ENCODE measurements at regions not wholly inside any gene's neighbourhood (a gene's known extent, or its start where the extent isn't known, plus 50 kb on each side); places are given as distances from the start of the nearest gene placed in this dataset.
"Not testable (repeated sequence)": the region's sequence is repeated elsewhere in the genome, so short reads cannot be mapped to it uniquely, and the experiment has no call there.

- no peak for ATAC-seq
- no peak for DNase-seq (ENCODE audit: low spot score)
Observed at GRCh38 chr5:100249884-100250269, 285.3 kb upstream of the FAM174A start.

- DNase-seq (ENCODE audit: low spot score), result no peak
Observed at GRCh38 chr5:100249211-100249883, 285.8 kb upstream of the FAM174A start.

DNA sequence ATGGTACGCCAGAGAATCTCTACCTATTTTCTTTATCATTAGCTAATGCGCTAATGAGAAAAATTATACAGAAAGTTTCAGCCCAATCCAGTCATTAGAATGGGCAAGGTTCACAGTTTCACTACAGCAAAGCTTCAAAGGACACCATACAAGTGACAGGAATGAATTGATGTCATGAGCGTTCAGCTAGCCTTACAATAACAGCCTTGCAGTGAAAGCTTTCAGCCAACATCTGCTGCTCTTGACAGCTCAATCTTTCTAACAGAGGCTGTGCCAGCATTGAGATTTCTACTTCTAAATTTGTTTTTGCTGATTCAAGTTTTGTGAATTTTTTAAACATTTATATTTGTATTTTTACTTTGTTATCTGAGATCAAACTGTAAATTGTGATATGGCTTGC, 302.4 kb upstream of the FAM174A start:
- ATAC-seq (no peak), DNase-seq (ENCODE audit: low spot score) (no peak)

More at GRCh38 chr5:100249211-100249883, 285.8 kb upstream of the FAM174A start:
- no peak for ATAC-seq

DNA sequence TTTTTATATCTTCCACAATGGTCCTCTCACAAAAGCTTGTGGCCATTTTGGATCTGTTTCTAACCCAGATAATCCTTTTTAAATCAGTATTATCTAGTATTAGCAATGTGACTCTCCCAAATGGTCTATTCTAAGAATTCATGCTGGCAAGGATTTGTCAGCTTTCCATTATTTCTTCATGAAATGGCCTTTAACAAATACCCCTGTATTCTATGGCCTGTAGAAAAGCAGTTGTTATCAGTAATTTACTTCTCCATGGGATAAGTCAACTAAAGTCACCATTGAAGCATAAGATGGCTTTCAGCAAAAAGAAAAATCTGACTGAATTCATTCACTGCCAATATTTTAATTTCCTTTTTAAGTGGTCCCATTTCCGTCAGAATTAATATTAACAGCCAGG, 346.4 kb upstream of the FAM174A start:
- DNase-seq (ENCODE audit: low spot score) (no peak), ATAC-seq (no peak)

DNA sequence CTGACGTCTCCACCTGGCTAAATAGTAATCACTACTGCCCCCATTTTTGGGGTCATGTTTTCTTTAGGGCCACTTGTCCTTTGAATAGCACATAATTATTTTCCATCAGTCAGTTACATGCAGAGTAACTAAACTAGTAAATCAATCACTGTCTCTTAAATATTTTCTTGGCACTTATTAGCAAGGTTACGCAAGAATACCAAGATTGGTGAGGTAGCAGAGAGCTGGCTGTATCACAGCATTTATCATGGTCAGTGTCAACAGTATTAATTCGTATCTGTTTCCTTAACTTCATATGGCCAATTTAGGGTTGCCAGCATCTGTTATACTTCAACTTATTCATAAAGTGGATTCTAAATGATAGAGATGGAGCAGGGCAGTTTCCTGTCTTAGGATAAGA, 346.8 kb upstream of the FAM174A start:
- ATAC-seq, result no peak
- no peak for DNase-seq (ENCODE audit: low spot score)

DNA sequence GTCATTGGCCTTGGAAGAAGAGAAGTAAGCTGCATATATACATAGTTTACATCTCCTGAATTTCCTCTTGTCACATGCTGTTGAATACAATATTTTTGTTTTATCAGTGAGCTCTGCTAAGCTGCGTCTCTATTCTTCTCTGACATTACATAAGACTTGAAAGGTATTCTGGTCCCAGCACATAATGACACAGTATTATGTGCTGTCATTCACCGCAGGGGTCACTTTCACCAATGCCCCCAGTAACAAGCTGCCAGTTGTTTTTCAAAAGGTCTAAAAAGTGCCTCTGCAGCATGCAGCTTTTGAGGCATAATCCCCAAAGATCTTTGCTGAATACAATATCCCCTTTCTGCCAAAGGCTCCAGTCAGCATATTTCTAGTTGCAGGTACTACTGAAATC, 349.0 kb upstream of the FAM174A start:
- ATAC-seq, result no peak
- DNase-seq (ENCODE audit: low spot score), result no peak

GRCh38 chr5:100182402-100182801, 352.8 kb upstream of the FAM174A start:
- ATAC-seq (no peak), DNase-seq (ENCODE audit: low spot score) (no peak)

GRCh38 chr5:100175346-100175745, 359.8 kb upstream of the FAM174A start:
- ATAC-seq (no peak), DNase-seq (ENCODE audit: low spot score) (no peak)

DNA sequence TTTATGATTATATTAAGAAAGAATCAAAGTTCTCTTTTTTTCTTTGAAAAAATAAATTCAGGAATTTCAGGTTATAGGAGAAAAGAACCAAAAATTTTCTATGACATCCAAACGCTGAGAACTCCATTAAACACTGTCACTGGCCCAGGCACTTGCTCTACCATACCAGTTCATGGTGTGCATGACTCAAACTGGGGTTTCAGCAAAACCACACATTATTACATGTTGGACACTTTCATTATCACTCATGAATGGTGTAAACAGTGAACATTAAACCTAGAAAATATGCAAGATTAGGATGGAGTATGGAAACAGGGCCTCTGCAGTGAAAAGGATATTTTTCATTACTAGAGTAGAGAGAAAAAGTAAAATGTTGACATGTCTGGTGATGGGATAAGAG, 369.9 kb upstream of the FAM174A start:
- ATAC-seq (no peak), DNase-seq (ENCODE audit: low spot score) (no peak)

- no peak for DNase-seq (ENCODE audit: low spot score)
- no peak for ATAC-seq
Observed at GRCh38 chr5:100161868-100162267, 373.3 kb upstream of the FAM174A start.

- DNase-seq (ENCODE audit: low spot score) (no peak), ATAC-seq (no peak)
Observed at GRCh38 chr5:100157066-100157465, 378.1 kb upstream of the FAM174A start.

DNA sequence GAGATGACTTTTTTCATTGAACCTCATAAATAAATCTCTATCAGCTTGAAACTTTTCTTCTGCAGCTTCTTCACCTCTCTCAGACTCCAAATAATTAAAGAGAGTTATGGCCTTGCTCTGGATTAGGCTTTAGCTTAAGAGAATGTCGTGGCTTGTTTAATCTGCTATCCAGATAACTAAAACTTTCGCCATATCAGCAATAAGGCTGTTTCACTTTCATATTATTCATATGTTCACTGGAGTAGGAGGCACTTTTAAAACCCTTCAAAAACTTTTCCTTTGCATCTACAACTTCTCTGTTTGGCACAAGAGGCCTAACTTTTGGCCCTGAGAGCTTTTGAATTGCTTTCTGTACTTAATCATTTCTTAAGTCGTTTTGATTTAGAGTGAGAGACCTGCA, 386.9 kb upstream of the FAM174A start:
- DNase-seq (ENCODE audit: low spot score) (no peak), ATAC-seq (no peak)

DNA sequence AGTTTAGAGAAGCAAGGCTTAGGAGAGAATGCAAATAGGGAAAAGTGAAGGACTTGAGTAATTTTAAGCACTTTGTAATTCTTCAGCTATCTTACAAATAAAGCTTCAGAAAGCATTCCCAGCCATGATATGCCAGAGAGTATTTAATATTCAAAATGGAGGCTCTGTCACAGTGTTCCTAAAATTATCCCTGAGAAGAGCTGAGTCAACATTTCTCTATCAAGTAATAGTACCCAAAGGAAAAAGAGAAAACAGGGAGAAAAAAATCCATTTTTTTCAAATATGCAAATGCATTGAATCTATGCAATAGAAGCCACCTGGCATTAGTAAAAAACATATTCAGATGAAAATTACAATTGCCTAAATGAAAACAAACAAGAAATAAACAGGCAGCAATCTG, 392.6 kb upstream of the FAM174A start:
- ATAC-seq, result no peak

DNA sequence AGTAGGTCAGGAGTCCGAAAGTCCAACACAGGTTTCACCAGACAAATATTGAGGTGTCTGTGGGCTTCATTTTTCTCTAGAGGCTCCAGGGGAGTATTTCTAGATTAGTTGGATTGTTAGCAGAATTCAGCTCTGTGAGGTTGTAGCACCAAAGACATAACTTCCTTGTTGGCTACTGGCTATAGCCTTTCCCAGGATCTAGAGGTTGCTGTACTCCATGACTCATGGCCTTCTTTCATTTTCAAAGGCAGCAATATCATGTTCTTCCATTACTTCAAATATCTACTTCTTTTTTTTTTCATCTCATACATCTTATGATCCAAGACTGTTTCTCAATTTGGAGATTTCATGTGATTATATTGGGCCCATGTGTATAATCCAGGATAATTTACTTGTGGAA, 404.0 kb upstream of the FAM174A start:
- DNase-seq (ENCODE audit: low spot score) (no peak), ATAC-seq (no peak)

More for the DNA sequence above, 392.6 kb upstream of the FAM174A start:
- no peak for DNase-seq (ENCODE audit: low spot score)

GRCh38 chr5:100130307-100130706, 404.9 kb upstream of the FAM174A start:
- ATAC-seq (no peak), DNase-seq (ENCODE audit: low spot score) (no peak)

DNA sequence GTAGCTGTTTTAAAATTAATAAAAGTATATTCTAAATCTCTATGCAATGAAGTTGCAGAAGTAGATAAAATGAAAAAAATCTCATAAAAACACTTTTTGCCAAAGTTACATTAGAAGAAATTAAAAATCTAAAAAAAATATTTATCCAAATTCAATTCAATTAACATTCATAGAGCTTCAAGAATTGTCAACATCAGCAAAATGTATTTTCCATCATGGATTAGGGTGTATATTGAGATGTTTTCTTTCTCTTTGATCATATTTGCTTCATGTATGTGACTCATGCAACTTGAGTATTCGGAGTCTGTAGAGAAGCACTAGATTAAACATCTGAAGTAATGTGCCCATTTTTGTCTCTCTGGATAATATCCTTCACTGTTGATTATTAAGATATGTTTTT, 415.3 kb upstream of the FAM174A start:
- ATAC-seq (no peak), DNase-seq (ENCODE audit: low spot score) (no peak)

DNA sequence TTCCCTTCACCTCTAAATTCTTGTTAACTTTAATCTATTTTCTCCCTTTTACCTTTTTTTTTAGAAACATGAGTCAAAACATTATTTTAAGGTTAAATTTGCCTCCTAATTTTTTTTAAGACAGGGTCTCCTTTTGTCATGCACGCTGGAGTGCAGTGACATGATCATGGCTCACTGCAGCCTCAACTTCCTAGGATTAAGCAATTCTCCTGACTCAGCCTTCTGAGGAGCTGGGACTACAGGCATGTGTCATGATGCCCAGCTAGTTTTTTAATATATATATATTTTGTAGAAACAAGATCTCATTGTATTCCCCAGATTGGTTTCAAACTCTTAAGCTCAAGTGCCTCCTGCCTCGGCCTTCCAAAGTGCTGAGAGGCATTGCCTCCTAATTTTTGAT, 424.7 kb upstream of the FAM174A start:
- ATAC-seq (no peak), DNase-seq (ENCODE audit: low spot score) (no peak)

GRCh38 chr5:100108883-100109282, 426.3 kb upstream of the FAM174A start:
- DNase-seq (ENCODE audit: low spot score), result no peak
- no peak for ATAC-seq

DNA sequence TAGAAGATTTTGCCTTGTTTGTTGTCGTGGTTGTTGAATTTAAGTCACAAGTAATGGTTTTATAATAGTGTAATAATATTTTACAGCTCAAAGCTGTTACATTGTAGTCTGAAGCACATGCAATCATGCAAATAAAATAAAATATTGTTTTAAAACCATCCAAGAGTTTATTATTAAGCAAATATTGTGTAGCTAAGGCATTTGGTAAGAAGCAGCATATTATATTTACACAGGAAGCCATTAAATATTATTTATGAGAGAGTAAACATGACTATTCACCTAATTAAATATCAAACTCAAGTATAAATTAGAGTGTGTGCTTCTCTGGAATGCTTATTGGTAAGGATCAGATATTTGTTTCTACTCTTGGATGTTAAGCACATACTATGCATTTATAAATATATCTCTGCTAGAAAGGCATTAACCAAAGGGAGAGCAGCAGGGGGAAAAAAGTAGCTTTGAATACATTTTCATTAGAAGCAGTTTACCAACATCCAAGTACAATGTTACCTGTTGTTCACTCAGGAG, 431.5 kb upstream of the FAM174A start:
- not testable (repeated sequence) for DNase-seq (ENCODE audit: low spot score); ATAC-seq

DNA sequence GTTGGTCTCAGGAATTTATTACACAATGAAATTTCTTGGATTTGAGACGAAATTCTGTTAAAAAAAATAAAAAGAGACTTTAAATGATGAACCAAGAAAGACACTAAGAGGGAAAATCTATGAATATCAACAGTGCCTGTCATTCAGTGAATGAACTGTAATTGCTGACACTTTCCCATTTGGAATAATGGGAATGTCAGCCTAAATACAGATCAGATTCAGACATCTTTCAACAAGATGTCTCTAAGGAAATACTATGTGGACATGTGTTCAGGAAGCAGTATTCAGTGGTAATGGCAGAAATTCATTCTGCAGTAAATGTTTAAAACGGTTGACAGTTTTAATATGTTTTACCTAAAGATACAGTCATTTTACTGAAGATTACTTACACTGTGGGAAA, 433.7 kb upstream of the FAM174A start:
- ATAC-seq; DNase-seq (ENCODE audit: low spot score): not testable (repeated sequence)

- ATAC-seq; DNase-seq (ENCODE audit: low spot score): not testable (repeated sequence)
Observed at GRCh38 chr5:100096328-100096727, 438.8 kb upstream of the FAM174A start.

DNA sequence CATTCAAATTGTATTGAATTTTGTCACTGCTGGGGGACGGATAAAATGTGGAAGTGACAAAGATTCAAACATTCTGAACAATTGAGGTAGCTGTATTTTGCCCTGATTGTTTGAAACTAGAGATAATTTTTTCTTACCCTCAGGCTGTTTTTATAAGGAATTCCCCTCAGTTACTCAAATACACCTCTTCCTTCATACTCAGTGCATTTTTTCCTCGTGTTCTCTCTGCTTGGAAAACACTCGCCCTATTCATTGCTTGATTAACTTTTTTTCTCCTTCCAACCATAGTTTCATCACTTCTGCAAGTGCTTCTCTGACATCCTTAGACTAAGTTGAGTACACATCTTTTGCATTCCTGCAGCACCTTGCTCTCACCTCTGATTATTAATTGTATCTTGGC, 454.5 kb upstream of the FAM174A start:
- DNase-seq (ENCODE audit: low spot score); ATAC-seq: not testable (repeated sequence)

DNA sequence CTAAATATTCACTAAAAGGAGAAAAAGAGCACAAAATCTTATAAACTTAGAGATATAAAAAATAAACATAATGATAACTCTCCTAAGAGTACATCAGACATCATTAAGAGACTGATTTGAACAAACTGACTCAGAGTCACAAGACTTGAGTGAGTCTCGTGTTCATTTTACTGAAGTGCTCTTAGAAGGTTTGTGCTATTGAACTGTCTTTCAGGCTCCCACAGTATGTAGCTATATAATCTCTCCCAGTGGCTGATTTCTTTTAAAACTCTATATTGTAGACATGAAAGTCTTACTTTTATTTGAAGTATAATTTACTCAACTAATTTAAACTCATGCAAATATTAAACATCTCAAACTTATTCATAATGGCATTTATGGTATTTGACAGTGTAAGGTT, 456.0 kb upstream of the FAM174A start:
- not testable (repeated sequence) for ATAC-seq

More for the DNA sequence above, 456.0 kb upstream of the FAM174A start:
- DNase-seq (ENCODE audit: low spot score), result not testable (repeated sequence)
